HEK293T (cell line): ENCODE measurements at regions not wholly inside any gene's neighbourhood (a gene's known extent, or its start where the extent isn't known, plus 50 kb on each side); places are given as distances from the start of the nearest gene placed in this dataset.

ENCODE experiments used
- CTCF ChIA-PET: fragments of 350-600 bp; formaldehyde crosslinking; extraction: SDS; loops from one replicate; lab custom pipeline; 2021; ENCODE audit warnings: antibody characterized with exemption, inconsistent platforms; lab: Yijun Ruan, JAX
- POLR2A ChIA-PET: fragments of 350-600 bp; formaldehyde crosslinking; extraction: SDS; loops from one replicate; lab custom pipeline; 2020; ENCODE audit warnings: antibody characterized with exemption, inconsistent platforms; lab: Yijun Ruan, JAX
- DNase-seq: peaks from one replicate; pipeline ENCODE4 v3.0.0; 2012; ENCODE audit warnings: mixed read lengths; ENCODE audit errors: extremely low spot score
- ARNT ChIP-seq: fragments of 450-650 bp; IDR thresholded peaks from 2 replicates; pipeline ENCODE4 v1.6.1; 2017; ENCODE audit warnings: mild to moderate bottlenecking
- BHLHE40 ChIP-seq: fragments of 450-650 bp; IDR thresholded peaks from 2 replicates; pipeline ENCODE4 v1.6.1; 2016; ENCODE audit warnings: mild to moderate bottlenecking, moderate library complexity, borderline replicate concordance
- CTBP1 ChIP-seq: fragments of 450-650 bp; IDR thresholded peaks from 2 replicates; pipeline ENCODE4 v1.6.1; 2016; ENCODE audit warnings: borderline replicate concordance
- ELF4 ChIP-seq: fragments of 450-650 bp; IDR thresholded peaks from 2 replicates; pipeline ENCODE4 v1.6.1; 2017; ENCODE audit warnings: antibody characterized with exemption
- FOXA1 ChIP-seq: fragments of 450-650 bp; IDR thresholded peaks from 2 replicates; pipeline ENCODE4 v1.6.1; 2016; ENCODE audit warnings: mild to moderate bottlenecking
- FOXK2 ChIP-seq: fragments of 450-650 bp; IDR thresholded peaks from 2 replicates; pipeline ENCODE4 v1.6.1; 2016; ENCODE audit warnings: mild to moderate bottlenecking
- FOXM1 ChIP-seq: fragments of 450-650 bp; IDR thresholded peaks from 2 replicates; pipeline ENCODE4 v1.6.1; 2017; ENCODE audit warnings: mild to moderate bottlenecking, borderline replicate concordance
- HDGF ChIP-seq: fragments of 450-650 bp; IDR thresholded peaks from 2 replicates; pipeline ENCODE4 v1.6.1; 2017; ENCODE audit warnings: antibody characterized with exemption, borderline replicate concordance
- L3MBTL2 ChIP-seq: fragments of 450-650 bp; conservative IDR thresholded peaks from 2 replicates; pipeline ENCODE4 v1.6.1; 2016; ENCODE audit warnings: mild to moderate bottlenecking
- LEF1 ChIP-seq: fragments of 450-650 bp; IDR thresholded peaks from 2 replicates; pipeline ENCODE4 v1.6.1; 2017; ENCODE audit warnings: mild to moderate bottlenecking, borderline replicate concordance
- NFRKB ChIP-seq: fragments of 450-650 bp; IDR thresholded peaks from 2 replicates; pipeline ENCODE4 v1.6.1; 2016; ENCODE audit warnings: mild to moderate bottlenecking, moderate library complexity
- SP1 ChIP-seq: fragments of 450-650 bp; IDR thresholded peaks from 2 replicates; pipeline ENCODE4 v1.6.1; 2017
- SUZ12 ChIP-seq: fragments of 450-650 bp; IDR thresholded peaks from 2 replicates; pipeline ENCODE4 v1.6.1; 2016; ENCODE audit warnings: mild to moderate bottlenecking
- TARDBP ChIP-seq: fragments of 450-650 bp; IDR thresholded peaks from 2 replicates; pipeline ENCODE4 v1.6.1; 2016
- ZNF384 ChIP-seq: fragments of 450-650 bp; IDR thresholded peaks from 2 replicates; pipeline ENCODE4 v1.6.1; 2016
- TF ChIP-seq, protein P1 (sequence below): fragments of 450-650 bp; IDR thresholded peaks from 2 replicates; pipeline ENCODE4 v1.6.1; 2016

GRCh38 chr20:52420805-52421204 lies 229.2 kb upstream of the ZFP64 start:
- ChIA-PET POLR2A (interaction anchor here (0.6 kb wide), 1 partner anchor 705 kb away, joined by 3 read pairs; no protein-coding TSS in a partner anchor), CTCF (no interaction called here)
- no peak for DNase-seq
- TF ChIP-seq ARNT (no peak), FOXM1 (no peak), NFRKB (no peak)

GRCh38 chr20:52419205-52419604 lies 227.6 kb upstream of the ZFP64 start:
- DNase-seq, result no peak
- ChIA-PET POLR2A (no interaction called here), CTCF (interaction anchor here (0.6 kb wide), 1 partner anchor 58 kb away, joined by 3 read pairs; no protein-coding TSS in a partner anchor)
- TF ChIP-seq TARDBP (no peak), ELF4 (no peak), LEF1 (no peak), FOXM1 (no peak), HDGF (no peak), SUZ12 (no peak), SP1 (no peak), BHLHE40 (no peak), FOXA1 (no peak), CTBP1 (no peak), NFRKB (no peak), FOXK2 (no peak), L3MBTL2 (no peak)
- TF ChIP-seq, protein P1, sequence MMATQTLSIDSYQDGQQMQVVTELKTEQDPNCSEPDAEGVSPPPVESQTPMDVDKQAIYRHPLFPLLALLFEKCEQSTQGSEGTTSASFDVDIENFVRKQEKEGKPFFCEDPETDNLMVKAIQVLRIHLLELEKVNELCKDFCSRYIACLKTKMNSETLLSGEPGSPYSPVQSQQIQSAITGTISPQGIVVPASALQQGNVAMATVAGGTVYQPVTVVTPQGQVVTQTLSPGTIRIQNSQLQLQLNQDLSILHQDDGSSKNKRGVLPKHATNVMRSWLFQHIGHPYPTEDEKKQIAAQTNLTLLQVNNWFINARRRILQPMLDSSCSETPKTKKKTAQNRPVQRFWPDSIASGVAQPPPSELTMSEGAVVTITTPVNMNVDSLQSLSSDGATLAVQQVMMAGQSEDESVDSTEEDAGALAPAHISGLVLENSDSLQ, result no peak

GRCh38 chr20:52416953-52417352 lies 225.4 kb upstream of the ZFP64 start:
- POLR2A ChIA-PET, result no interaction called here
- CTCF ChIA-PET, result no interaction called here
- DNase-seq, result no peak
- TF ChIP-seq ZNF384 (no peak), TARDBP (no peak), SP1 (no peak), BHLHE40 (no peak), FOXA1 (no peak), L3MBTL2 (no peak), SUZ12 (no peak)
- TF ChIP-seq, protein P1, result no peak

GRCh38 chr20:52411611-52412010 lies 220.0 kb upstream of the ZFP64 start:
- no peak for TF ChIP-seq FOXA1
- TF ChIP-seq NFRKB, result no peak
- no peak for TF ChIP-seq BHLHE40
- TF ChIP-seq ZNF384, result no peak
- no peak for TF ChIP-seq FOXM1
- TF ChIP-seq, protein P1, result no peak
- no peak for TF ChIP-seq FOXK2
- no peak for TF ChIP-seq TARDBP
- TF ChIP-seq ARNT, result no peak
- TF ChIP-seq SP1, result no peak
- TF ChIP-seq ELF4, result no peak
- ChIA-PET POLR2A (no interaction called here), CTCF (no interaction called here)
- DNase-seq, result no peak

DNA sequence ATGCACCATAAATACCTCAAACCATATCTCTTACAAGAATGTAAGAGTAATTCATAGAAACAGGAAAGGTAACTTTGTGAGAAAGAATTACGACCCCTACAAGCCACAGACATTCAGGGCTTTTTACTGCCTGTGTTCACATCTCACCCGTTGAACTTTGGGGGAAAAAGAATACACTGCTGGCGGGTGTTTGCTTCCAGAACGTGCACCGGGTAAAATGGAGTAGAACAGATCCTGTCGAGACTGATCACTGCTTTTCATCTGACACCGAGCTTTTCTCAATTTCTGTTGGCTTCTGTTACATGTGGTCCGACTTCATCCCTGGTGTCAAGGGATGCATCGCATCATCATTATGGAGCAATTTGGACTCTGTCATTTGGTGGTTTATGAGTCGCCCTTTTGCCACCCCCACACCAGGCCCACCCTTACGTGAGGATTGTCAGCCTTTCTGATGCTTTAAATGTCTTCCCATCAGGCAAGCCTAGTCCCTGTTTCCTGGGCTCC lies 219.2 kb upstream of the ZFP64 start:
- POLR2A ChIA-PET, result no interaction called here
- TF ChIP-seq HDGF (no peak), SUZ12 (no peak), SP1 (no peak), FOXA1 (no peak), LEF1 (no peak), TARDBP (no peak), L3MBTL2 (no peak), ELF4 (no peak), FOXK2 (no peak), CTBP1 (no peak), BHLHE40 (no peak), ZNF384 (no peak), FOXM1 (no peak), ARNT (no peak)
- TF ChIP-seq, protein P1, result no peak
- no peak for DNase-seq
- CTCF ChIA-PET, result interaction anchor here (0.6 kb wide), 1 partner anchor 148 kb away, joined by 3 read pairs; no protein-coding TSS in a partner anchor

DNA sequence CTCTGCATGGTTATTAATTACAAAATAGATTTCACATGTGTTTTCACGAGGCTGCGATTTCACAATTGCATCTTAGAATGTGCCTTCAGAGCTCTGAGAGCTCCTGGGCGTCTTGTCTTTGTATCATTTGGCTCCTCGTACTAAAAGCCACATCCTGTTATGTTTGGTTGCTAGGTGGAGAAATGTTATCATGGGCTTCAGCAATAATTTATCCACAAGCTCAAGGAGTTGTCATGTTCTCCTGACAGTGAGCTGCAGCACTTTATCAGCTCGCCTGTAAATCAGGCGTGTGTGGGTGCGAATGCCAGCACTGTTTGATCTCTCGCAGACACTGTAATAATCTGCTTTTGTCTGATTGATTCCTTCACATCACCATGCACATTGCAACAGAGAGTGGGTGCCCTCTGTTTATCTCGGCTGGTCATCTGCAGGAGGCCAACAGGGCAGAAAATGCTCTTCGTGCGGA lies 218.6 kb upstream of the ZFP64 start:
- no peak for DNase-seq
- ChIA-PET CTCF (interaction anchor here (0.6 kb wide), 1 partner anchor 149 kb away, joined by 3 read pairs; no protein-coding TSS in a partner anchor), POLR2A (no interaction called here)
- TF ChIP-seq ARNT, result no peak
- TF ChIP-seq SUZ12, result no peak
- no peak for TF ChIP-seq FOXA1
- no peak for TF ChIP-seq HDGF
- TF ChIP-seq ZNF384, result no peak
